IMR-90 (cell line): ENCODE measurements at regions not wholly inside any gene's neighbourhood (a gene's known extent, or its start where the extent isn't known, plus 50 kb on each side); places are given as distances from the start of the nearest gene placed in this dataset.

Experiments used
- ATAC-seq: fragments of 200-7000 bp; cut with Tn5 transposase; 2 replicates; pipeline ENCODE4 v1.9.1; 2020; ENCODE audit warnings: low read depth, mild to moderate bottlenecking, moderate library complexity
- BruUV-seq: library from RNA; stranded (reverse); fragments of 400-500 nt; replicated peaks from 2 replicates; lab custom pipeline; 2021; lab: Mats Ljungman, UMichigan
- CTCF ChIA-PET: fragments of 300-600 bp; formaldehyde crosslinking; extraction: SDS; loops from one replicate; lab custom pipeline; 2021; ENCODE audit warnings: antibody characterized with exemption; lab: Yijun Ruan, JAX
- POLR2A ChIA-PET: fragments of 300-600 bp; sonication (Branson Sonifier 250); formaldehyde crosslinking; loops from one replicate; lab custom pipeline; 2022; ENCODE audit warnings: antibody characterized with exemption; ENCODE audit not compliant: unreplicated experiment; lab: Charles Lee
- DNase-seq: peaks from one replicate; pipeline ENCODE4 v3.0.0; 2013
- H2AFZ ChIP-seq: replicated peaks from 2 replicates; pipeline ENCODE3; 2013; ENCODE audit warnings: low read length, mild to moderate bottlenecking; ENCODE audit not compliant: poor library complexity
- H2AK5ac ChIP-seq: 2 replicates; pipeline ENCODE4 v1.6.1; 2013; ENCODE audit warnings: low read depth, low read length, inconsistent platforms
- H2AK9ac ChIP-seq: replicated peaks from 2 replicates; pipeline ENCODE3; 2013; ENCODE audit warnings: mild to moderate bottlenecking, low read depth, low read length, moderate library complexity; ENCODE audit not compliant: poor library complexity
- H2BK120ac ChIP-seq: 2 replicates; pipeline ENCODE4 v1.6.1; 2013; ENCODE audit warnings: low read depth, low read length, inconsistent platforms
- H2BK15ac ChIP-seq: 3 replicates; pipeline ENCODE4 v1.6.1; 2013; ENCODE audit warnings: low read depth, low read length, inconsistent platforms
- H2BK20ac ChIP-seq: 2 replicates; pipeline ENCODE4 v1.6.1; 2013; ENCODE audit warnings: low read depth, mild to moderate bottlenecking, inconsistent platforms, low read length, moderate library complexity
- H2BK5ac ChIP-seq: 2 replicates; pipeline ENCODE4 v1.6.1; 2013; ENCODE audit warnings: mild to moderate bottlenecking, low read depth, low read length, inconsistent platforms; ENCODE audit not compliant: poor library complexity, severe bottlenecking
- H3K14ac ChIP-seq: replicated peaks from 2 replicates; pipeline ENCODE4 v1.6.1; 2013; ENCODE audit warnings: low read depth, low read length, inconsistent platforms
- H3K18ac ChIP-seq: 2 replicates; pipeline ENCODE4 v1.6.1; 2013; ENCODE audit warnings: low read depth, low read length, control low read depth
- H3K23ac ChIP-seq: 2 replicates; pipeline ENCODE4 v1.6.1; 2013; ENCODE audit warnings: low read depth, low read length, inconsistent platforms
- H3K27ac ChIP-seq: 2 replicates; pipeline ENCODE4 v1.5.1; 2013; ENCODE audit warnings: mild to moderate bottlenecking, control low read depth, low read length; ENCODE audit not compliant: insufficient read depth
- H3K27me3 ChIP-seq: 2 replicates; pipeline ENCODE4 v1.6.1; 2013; ENCODE audit warnings: low read length; ENCODE audit not compliant: control insufficient read depth, insufficient read depth
- H3K36me3 ChIP-seq: 2 replicates; pipeline ENCODE4 v1.6.1; 2013; ENCODE audit warnings: low read length, mixed read lengths; ENCODE audit not compliant: control insufficient read depth, insufficient read depth
- H3K4ac ChIP-seq: 2 replicates; pipeline ENCODE4 v1.6.1; 2013; ENCODE audit warnings: low read depth, low read length, inconsistent platforms
- H3K4me1 ChIP-seq: 2 replicates; pipeline ENCODE4 v1.6.1; 2013; ENCODE audit warnings: low read length, mixed read lengths; ENCODE audit not compliant: control insufficient read depth, insufficient read depth
- H3K4me2 ChIP-seq: 2 replicates; pipeline ENCODE4 v1.6.1; 2013; ENCODE audit warnings: low read depth, mild to moderate bottlenecking, control low read depth, low read length, moderate library complexity
- H3K4me3 ChIP-seq: 2 replicates; pipeline ENCODE4 v1.5.1; 2013; ENCODE audit warnings: low read depth, mild to moderate bottlenecking, control low read depth, low read length, moderate library complexity; ENCODE audit not compliant: insufficient read depth
- H3K56ac ChIP-seq: 2 replicates; pipeline ENCODE4 v1.6.1; 2013; ENCODE audit warnings: low read length, inconsistent platforms; ENCODE audit not compliant: insufficient read depth; ENCODE audit errors: extremely low read depth
- H3K79me1 ChIP-seq, 2 experiments: 2 replicates each; pipeline ENCODE4 v1.6.1; 2013; ENCODE audit warnings: low read length in 2 of 2, inconsistent platforms in 1 of 2, low read depth in 1 of 2
- H3K9ac ChIP-seq: 2 replicates; pipeline ENCODE4 v1.6.1; 2013; ENCODE audit warnings: low read depth, low read length, control low read depth
- H3K9me1 ChIP-seq: 2 replicates; pipeline ENCODE4 v1.6.1; 2013; ENCODE audit warnings: low read length, inconsistent platforms; ENCODE audit not compliant: insufficient read depth
- H3K9me3 ChIP-seq: 2 replicates; pipeline ENCODE4 v1.6.1; 2013; ENCODE audit warnings: low read length; ENCODE audit not compliant: control insufficient read depth, insufficient read depth
- H4K20me1 ChIP-seq: 2 replicates; pipeline ENCODE4 v1.6.1; 2013; ENCODE audit warnings: low read length, inconsistent platforms; ENCODE audit not compliant: insufficient read depth
- H4K5ac ChIP-seq: 2 replicates; pipeline ENCODE4 v1.6.1; 2013; ENCODE audit warnings: mild to moderate bottlenecking, low read depth, low read length, control low read depth
- H4K8ac ChIP-seq, 2 experiments: 2 replicates each; pipeline ENCODE4 v1.6.1; 2013; ENCODE audit warnings: low read depth in 2 of 2, low read length in 2 of 2, control low read depth in 1 of 2, inconsistent platforms in 1 of 2
- H4K91ac ChIP-seq: 2 replicates; pipeline ENCODE4 v1.6.1; 2013; ENCODE audit warnings: low read depth, low read length, inconsistent platforms; ENCODE audit not compliant: insufficient read depth
- BHLHE40 ChIP-seq: fragments of 150-350 bp; IDR thresholded peaks from 2 replicates; pipeline ENCODE4 v1.6.1; 2016; ENCODE audit warnings: mild to moderate bottlenecking, low read depth, low read length
- CEBPB ChIP-seq: IDR thresholded peaks from 2 replicates; pipeline ENCODE4 v1.6.1; 2012; ENCODE audit warnings: low read depth, low read length, improper control_type of control experiment
- CHD1 ChIP-seq: IDR thresholded peaks from 2 replicates; pipeline ENCODE4 v1.6.1; 2012; ENCODE audit warnings: low read depth, low read length, improper control_type of control experiment
- CTCF ChIP-seq: conservative IDR thresholded peaks from 2 replicates; pipeline ENCODE4 v1.5.1; 2012; ENCODE audit warnings: mild to moderate bottlenecking, low read depth, low read length, improper control_type of control experiment
- ELK1 ChIP-seq: fragments of 150-350 bp; IDR thresholded peaks from 2 replicates; pipeline ENCODE4 v1.6.1; 2016; ENCODE audit warnings: low read depth, mild to moderate bottlenecking, low read length, moderate library complexity, borderline replicate concordance
- FOS ChIP-seq: fragments of 150-350 bp; IDR thresholded peaks from 2 replicates; pipeline ENCODE4 v1.6.1; 2016; ENCODE audit warnings: low read depth, low read length
- MAFK ChIP-seq: IDR thresholded peaks from 2 replicates; pipeline ENCODE4 v1.6.1; 2012; ENCODE audit warnings: low read depth, low read length, improper control_type of control experiment
- MAZ ChIP-seq: IDR thresholded peaks from 2 replicates; pipeline ENCODE4 v1.6.1; 2012; ENCODE audit warnings: low read depth, mild to moderate bottlenecking, low read length, improper control_type of control experiment, moderate library complexity, borderline replicate concordance
- MXI1 ChIP-seq: IDR thresholded peaks from 2 replicates; pipeline ENCODE4 v1.6.1; 2012; ENCODE audit warnings: low read depth, mild to moderate bottlenecking, low read length, moderate library complexity, borderline replicate concordance
- NFE2L2 ChIP-seq: fragments of 150-350 bp; IDR thresholded peaks from 2 replicates; pipeline ENCODE4 v1.6.1; 2016; ENCODE audit warnings: low read depth, mild to moderate bottlenecking, low read length
- POLR2A ChIP-seq: IDR thresholded peaks from 2 replicates; pipeline ENCODE4 v1.6.1; 2012; ENCODE audit warnings: mild to moderate bottlenecking, low read depth, low read length
- RAD21 ChIP-seq: IDR thresholded peaks from 2 replicates; pipeline ENCODE4 v1.6.1; 2012; ENCODE audit warnings: low read length, improper control_type of control experiment
- RCOR1 ChIP-seq: IDR thresholded peaks from 2 replicates; pipeline ENCODE4 v1.6.1; 2012; ENCODE audit warnings: mild to moderate bottlenecking, low read length, improper control_type of control experiment; ENCODE audit not compliant: insufficient replicate concordance
- RFX5 ChIP-seq: IDR thresholded peaks from 2 replicates; pipeline ENCODE4 v1.8.0; 2012; ENCODE audit warnings: low read depth, mild to moderate bottlenecking, low read length, moderate library complexity
- SMC3 ChIP-seq: fragments of 150-350 bp; IDR thresholded peaks from 2 replicates; pipeline ENCODE4 v1.6.1; 2016; ENCODE audit warnings: low read depth, mild to moderate bottlenecking, antibody characterized with exemption, low read length, moderate library complexity
- USF2 ChIP-seq: fragments of 150-350 bp; IDR thresholded peaks from 2 replicates; pipeline ENCODE4 v1.6.1; 2017; ENCODE audit warnings: mild to moderate bottlenecking, antibody characterized with exemption, low read length, low read depth
- WGBS, 2 experiments: methylation state at CpG; one replicate each; pipeline versions ENCODE4 v1.1.5 to v1.1.7; 2013; ENCODE audit warnings: missing lambda C conversion rate in 2 of 2; ENCODE audit not compliant: insufficient read length in 1 of 2; ENCODE audit errors: extremely low coverage in 2 of 2; 5-methylcytosine and 5-hydroxymethylcytosine counted together
- dilution Hi-C: fragments of 300-500 bp; cut with HindIII; formaldehyde crosslinking; loops from one replicate; pipeline ENCODE4 v1.14.3; 2018; ENCODE audit warnings: low sequenced_read_pairs; ENCODE audit not compliant: unreplicated experiment
- in situ Hi-C: fragments of 300-500 bp; cut with MboI; formaldehyde crosslinking; loops from 3 replicates; pipeline ENCODE4 v1.14.3; 2019; ENCODE audit warnings: low sequenced_read_pairs, inconsistent platforms, mixed read lengths
- intact Hi-C: fragments of 100-400 bp; cut with micrococcal nuclease; formaldehyde crosslinking; loops from 2 replicates; pipeline ENCODE4 v1.10.0; 2022

GRCh38 chr4:71162386-71162785 lies 168.9 kb downstream of the DCK start:
- Histone ChIP-seq H2BK20ac (no peak overlapping the region; the same call in 1 of the 2 replicates), H3K27ac (no peak overlapping the region), H3K9ac (no peak overlapping the region), H3K4me1 (peaks cover 3% of the 10 kb centered on the region), H2BK120ac (no peak overlapping the region), H2AFZ (no peak overlapping the region), H4K8ac (no peak overlapping the region), H2BK5ac (no peak overlapping the region), H3K23ac (no peak overlapping the region), H2BK15ac (no peak overlapping the region), H3K79me1 (no peaks in the 10 kb centered on the region), H3K4me3 (no peak overlapping the region), H3K36me3 (no peaks in the 10 kb centered on the region), H3K9me3 (no peaks in the 10 kb centered on the region), H3K14ac (no peak overlapping the region), H3K18ac (no peak overlapping the region), H4K5ac (no peak overlapping the region), H2AK5ac (no peak overlapping the region), H3K9me1 (no peaks in the 10 kb centered on the region), H3K4me2 (no peak overlapping the region), H2AK9ac (no peak overlapping the region), H4K20me1 (no peaks in the 10 kb centered on the region), H4K91ac (no peak overlapping the region), H3K56ac (no peak overlapping the region), H3K4ac (no peak overlapping the region), H3K27me3 (no peaks in the 10 kb centered on the region)
- ATAC-seq (no peak), DNase-seq (no peak)
- ChIA-PET CTCF (no interaction called here), POLR2A (no interaction called here)
- BruUV-seq = no TSS peak
- TF ChIP-seq POLR2A (no peak), CTCF (no peak), NFE2L2 (no peak), BHLHE40 (no peak), CHD1 (no peak), MAZ (no peak), SMC3 (no peak), RCOR1 (no peak), MAFK (no peak), RFX5 (no peak), FOS (no peak), CEBPB (no peak), RAD21 (no peak), MXI1 (no peak), ELK1 (no peak), USF2 (no peak)
- intact Hi-C loops = no loop called here
- dilution Hi-C loops = no loop called here
- in situ Hi-C loops = no loop called here
- WGBS, 2 experiments = no CpG with 5 or more reads among the region's 1 CpG
